ENCODE measurements at regions not wholly inside any gene's neighbourhood (a gene's known extent, or its start where the extent isn't known, plus 50 kb on each side); places are given as distances from the start of the nearest gene placed in this dataset.
A peak's percentile ranks its signal among the peaks of the same experiment; 100 is the strongest.

DNA sequence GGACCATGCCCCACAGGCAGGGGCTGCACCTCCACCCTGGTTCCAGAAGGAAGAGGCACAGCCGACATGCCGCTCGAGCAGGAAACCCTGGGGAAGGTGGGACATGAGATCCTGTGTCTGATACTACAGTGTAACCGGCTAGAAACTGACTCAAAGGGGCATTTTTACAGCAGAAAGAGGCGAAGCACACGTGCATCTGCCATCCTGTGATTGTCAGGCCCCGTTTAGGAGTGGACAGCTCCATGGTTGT lies 62.7 kb downstream of the SIK1 start:
- DNase-seq: no peak

DNA sequence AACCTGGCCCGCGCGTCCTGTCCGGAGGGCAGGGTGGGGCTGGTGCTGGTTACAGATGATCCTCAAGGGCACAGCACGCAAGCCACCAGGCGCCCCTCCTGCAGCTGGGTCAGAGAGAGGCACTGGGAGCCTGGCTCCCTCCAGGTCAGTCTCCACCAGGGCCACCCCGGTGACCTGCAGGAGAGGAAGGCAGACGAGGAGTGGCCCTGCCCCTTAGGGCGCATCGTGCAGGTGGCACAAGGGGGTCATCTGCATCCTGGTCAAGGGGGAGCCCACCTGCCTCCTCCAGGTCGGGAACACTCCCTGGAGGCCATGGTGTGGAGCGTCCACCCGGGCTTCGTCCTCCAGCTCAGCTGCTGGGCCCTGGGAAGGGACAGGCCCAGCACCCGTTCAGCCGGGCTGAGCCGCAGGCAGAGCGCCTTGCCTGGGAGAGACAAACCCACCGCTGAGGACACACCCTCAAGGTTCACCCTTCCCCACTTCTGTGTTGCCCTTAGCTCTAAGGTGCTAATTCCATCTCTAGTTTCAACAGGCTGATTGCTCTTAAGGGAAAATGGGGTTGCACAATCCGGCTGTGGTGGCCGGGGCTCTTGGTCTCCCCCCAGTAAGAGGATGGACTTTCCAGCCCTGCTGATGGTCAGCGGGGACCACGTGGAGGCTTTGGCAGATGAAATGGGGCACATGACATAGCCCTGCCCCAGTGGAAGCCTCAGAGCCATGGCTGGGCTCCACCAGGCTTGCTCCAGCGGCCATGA lies 63.2 kb downstream of the SIK1 start:
- DNase-seq: no peak

DNA sequence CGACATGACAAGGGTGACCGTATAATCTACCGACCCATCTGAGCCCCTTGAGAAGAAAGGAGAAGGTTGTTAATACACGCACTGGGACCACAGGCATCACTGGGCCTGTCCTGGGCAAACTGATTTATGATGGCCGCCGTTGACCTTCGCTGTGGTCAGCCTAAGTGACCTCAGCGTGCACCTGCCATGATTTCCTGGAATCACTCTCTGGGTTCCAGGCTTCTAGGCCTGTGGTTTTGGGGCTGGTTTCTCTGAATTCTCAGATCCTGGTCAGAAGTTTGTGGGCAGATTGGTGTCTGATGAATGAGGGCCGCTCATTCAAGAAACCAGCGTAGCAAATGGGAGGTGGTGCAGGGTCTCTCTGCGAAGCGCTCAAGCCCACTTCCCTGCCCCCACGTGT lies 64.0 kb downstream of the SIK1 start:
- no peak for DNase-seq

DNA sequence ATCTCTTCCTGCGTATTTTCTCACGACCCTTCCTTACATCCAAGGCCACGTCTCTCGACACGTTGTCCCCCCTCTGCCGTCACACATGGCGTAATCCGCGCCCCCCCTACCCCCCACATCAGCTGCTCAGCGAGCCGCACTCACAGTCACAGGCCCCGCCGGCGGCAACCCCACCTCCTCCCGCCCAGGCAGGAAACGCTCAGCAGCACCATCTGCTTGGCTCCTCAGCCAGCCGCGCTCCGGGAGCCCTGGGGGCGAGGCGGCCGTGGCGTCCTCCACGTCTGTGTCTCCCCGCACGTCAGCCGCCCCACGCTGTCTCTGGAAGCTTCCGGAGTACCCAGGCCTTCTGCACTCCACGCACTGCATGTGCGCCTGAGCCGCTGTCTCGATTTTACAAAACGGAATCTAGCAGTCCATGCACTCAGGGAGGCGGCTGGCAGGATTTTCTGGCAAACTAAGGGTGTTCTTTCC lies 64.6 kb downstream of the SIK1 start:
- peak; percentile 80 for DNase-seq

DNA sequence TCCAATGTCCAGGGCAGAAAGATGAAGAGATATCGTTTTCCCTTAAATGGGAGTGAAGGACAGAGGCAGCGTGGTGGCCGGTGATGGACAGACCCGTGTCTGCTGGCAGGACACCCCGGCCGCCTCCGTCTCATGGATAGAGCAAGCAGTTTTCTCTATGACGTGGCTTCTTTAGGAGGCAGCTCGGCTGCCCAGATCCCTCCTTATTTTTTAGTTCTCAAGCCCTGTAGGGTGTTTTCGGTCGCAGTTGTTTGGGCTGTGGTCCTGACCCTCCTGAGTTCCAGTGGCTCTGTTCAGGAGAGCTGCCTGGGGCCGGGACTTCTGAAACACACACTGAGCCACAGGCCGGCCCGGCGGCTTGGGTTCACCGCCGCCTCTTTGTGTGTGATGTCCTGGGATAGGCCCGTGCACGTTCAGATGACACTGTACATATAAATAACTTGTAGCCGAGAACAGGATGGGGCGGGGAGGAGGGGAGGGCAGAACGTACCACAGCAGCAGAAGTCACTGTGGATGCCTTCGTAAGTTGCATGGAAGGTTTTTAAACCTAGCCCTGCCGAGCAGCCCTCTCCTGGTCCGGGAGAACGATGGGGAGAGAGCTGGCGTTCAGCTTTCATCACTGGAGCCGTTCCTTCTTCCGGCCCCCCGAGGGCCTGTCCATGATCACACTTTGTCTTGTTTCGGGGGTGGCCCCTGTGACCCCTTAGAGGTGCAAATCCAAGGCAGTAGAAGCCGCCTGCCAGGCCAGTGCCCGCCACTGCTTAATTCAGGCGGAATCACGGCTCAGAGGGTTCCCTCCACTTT lies 65.2 kb downstream of the SIK1 start:
- DNase-seq: peak; percentile 42

DNA sequence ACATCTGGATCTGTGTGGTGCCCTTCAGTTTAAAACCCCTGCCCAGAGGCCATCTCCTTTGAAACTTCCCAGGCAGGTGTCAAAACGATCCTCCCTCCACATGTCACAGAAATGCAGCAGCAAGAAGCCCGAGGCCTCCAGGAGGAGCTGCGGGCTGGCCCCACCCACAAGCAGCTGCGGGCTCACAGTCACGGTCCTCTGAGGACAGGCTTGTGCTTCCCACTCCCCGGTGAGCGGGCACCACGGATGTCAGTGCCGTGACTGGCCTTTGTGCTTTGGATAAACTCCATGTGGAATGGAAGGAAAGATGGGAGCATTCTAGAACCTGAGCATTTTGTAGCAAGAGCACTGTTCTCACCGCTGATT lies 65.8 kb downstream of the SIK1 start:
- no peak for DNase-seq

DNA sequence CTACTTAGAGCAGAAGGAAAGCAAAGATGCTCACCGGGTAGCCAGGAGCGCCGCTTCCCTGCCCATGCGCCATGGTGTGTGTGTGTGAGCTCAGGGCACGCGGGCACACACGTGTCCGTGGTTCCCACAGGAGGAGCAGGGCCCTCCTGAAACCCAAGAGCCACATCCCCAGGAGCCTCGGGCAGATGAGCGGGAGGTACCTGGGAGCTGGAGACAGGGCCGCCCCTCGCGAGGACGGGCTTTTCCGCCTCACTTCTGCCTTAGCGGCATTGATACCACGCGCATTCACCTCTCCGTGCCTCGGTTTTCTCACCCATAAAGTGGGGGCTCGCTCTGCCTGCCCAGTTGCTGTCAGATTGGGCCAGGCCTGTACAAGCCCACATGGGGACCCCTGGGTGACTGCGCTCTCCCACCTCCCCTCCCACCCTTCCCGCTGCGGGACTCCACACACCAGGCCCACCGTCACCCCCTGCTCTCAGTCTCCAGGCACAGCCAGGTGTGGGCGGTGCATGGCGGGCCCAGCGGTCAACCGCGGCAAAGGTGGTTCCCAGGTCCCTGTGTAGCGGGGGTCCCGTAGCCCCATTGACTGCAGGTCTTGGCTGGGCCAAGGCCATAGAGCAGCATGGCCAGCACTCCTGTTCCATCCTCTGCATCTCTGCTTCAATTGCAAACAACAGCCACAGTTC lies 66.3 kb downstream of the SIK1 start:
- no peak for DNase-seq

DNA sequence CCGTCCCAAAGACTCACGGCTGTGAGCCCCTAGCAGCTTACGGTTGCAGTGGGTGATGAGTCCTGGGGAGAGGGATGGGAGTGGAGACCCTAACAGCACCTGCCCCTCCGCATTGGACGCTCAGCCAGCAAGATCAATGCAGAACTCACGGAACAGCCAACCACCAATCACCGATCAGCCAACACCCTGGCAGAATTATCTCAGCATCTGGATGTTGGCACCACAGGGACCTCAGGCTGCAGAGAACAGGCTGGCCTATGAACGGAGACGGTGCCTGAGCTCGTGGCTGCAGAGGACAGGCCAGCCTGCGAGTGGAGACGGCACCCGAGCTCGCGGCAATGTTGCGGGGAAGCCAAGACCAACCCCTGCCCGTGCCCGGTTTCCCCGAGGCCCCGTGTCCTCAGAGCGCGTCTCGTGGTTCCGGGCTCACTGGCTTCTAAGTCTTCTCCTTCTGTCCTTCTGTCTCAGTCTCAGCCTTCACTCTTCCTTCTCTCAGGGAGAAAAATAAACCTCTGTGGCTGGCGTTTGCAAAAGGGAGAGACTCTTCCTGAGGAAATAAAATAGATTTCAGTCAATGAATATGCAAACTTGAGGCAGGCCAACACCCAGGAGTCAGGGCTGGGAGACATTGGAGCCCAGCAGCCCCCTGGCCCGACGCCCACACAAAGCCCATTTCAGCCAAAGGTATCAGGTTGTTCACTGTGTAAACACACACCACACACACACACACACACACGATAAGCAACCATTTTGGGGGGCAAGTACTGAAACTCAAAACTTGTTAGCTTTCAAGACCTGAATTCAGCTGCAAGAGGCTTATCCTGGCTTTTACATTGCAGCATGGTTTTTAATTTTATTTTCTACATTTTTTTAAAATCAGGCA lies 67.8 kb downstream of the SIK1 start:
- DNase-seq: no peak

DNA sequence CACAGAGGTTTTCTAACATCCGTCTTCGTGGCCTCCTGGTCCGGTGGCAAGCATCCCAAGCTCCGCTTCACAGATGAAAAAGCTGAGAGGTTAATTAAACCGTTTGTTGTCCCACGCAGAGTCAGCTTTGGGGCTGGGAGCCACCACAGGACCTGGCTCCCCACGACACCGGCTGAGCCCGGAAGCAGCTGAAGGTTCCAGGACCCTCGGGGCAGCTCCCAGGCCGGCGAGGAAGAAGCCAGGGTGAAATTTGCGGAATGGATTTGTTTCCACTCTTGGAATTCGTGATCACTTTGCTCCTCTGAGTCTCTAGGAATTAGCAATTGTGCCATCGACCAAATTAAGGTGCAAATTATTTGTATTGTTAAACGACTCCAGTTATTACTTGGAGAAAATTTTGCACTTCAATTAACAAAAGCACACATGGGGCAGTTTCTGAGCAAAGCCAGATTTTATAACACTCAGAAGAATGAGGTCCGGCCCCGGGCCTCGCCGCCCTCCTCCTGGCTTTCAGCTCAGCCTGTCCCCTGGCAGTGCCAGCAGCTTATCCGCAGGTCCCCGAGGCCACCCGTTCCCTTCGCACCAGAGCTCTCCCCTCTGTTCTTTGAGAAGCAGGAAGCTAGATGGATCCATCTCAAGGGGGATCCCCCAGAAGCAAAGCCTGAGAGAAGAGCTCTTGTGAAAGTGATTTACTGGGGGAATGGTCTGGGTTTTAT lies 69.1 kb downstream of the SIK1 start:
- DNase-seq: no peak

DNA sequence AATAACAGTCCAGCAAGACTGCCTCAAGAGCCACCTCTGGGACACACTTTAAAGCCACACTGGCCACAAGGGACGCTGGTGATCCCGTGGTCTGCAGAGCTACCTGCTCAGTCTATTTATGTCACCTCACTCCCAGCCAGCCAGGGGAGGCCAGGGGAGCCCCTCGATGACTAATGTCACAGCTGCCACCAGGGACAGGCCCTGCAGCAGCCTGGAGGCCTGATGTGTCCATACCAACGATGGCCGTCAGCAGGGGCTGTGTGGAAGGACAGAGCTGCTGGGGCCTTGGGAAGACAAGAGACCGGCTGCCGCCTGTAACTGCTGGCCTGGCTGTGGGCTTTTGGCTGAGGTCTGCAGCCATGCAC lies 71.0 kb downstream of the SIK1 start:
- no peak for DNase-seq

DNA sequence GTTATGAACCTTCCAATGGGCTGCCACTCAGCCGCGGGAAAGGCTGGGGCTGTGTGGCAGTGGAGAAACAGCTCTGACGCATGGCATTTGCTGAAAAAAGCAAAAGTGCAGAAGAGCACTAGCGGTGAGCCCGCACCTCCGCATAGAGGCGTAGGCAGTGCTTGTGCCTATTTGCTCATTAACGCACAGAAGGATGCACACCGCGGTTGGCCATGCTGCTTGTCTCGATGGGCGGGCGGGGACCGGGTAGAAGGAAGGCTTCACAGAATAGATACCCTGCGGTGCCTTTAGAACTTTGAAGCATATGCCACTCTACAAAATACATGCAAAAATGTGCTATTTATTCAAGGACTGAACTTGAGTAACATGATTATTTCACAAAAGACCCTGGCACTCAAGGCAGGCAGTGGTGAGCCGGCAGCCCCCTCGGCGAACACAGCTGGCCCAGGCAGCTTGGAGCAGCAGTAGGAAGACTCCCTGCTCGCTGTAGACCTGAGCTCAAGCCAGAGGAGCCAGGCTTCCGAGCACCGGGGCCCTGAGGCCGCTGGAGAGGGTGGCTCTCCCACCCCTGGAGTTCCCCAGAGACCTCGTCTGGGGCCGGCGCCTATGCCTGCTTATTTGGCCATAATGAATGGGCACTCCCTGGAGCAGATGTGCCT lies 71.5 kb downstream of the SIK1 start:
- DNase-seq: no peak

DNA sequence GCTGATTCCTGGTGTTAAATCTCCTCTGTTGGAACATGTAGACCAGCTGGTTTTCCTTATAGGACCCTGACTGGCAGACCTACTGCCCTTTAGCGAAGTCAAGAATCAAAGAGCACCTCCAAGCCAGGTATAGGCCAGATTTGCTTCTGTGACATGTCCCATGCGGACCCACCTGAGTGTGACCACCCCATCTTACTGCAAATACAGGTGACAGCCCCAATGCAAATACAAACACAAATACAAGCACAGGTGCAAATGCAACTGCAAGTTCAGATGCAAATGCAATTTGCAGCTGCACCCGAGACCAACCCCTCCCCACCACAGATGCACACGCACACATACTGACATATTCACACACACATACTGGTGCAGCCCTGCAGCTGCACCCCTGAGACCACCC lies 72.3 kb downstream of the SIK1 start:
- no peak for DNase-seq

DNA sequence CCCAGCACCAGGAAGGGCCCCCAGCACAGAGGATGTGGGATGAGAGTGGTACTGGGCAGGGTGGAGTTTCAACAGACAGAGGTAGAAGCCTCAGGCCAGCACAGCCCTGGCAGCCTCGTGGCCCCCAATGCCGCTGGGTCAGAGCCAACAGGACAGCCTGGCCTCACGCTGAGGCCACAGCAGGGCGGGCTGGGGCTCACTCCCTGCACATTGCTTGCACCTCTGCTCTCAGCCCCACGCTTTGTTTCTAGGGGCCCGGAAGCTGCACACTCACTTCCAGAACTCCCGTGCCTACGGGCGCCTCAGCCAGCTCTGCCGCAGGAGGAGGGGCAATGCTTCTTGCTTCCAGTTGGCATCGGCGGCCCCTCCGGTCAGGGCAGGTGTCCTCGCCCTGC lies 72.9 kb downstream of the SIK1 start:
- DNase-seq: no peak

DNA sequence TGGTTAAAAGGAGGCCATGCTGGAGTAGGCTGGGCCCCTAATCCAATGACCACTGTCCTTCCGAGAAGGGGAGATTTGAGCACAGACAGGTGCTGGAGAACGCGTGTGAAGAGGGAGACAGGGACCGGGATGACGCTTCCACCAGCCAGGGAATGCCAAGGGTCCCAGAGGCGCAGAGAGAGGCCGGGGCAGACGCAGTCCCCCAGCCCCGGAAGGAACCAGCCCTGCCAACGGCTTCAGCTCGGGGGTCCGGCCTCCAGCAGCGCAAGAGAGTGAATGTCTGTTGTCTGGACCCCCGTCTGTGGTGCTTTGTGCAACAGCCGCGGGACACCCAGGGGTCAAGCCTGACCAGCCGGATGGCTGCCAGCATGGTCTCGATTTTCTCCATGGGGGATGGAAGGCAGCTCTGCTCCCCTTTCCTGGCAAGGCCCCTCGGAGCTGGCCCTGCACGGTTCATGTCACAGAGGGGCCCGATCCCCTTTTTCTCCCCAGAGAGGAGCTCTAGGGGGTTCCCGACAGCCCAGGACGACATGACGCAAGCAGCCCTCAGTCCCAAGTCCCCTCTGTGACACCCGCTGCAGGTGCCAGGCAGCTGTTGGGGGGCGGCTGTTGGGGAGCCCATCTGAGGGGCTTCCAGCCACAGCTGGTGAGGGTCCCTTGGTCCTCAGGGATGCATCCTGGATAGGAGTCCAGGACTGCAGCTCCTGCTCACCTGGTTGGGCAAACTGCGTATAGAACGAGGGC lies 73.5 kb downstream of the SIK1 start:
- no peak for DNase-seq

DNA sequence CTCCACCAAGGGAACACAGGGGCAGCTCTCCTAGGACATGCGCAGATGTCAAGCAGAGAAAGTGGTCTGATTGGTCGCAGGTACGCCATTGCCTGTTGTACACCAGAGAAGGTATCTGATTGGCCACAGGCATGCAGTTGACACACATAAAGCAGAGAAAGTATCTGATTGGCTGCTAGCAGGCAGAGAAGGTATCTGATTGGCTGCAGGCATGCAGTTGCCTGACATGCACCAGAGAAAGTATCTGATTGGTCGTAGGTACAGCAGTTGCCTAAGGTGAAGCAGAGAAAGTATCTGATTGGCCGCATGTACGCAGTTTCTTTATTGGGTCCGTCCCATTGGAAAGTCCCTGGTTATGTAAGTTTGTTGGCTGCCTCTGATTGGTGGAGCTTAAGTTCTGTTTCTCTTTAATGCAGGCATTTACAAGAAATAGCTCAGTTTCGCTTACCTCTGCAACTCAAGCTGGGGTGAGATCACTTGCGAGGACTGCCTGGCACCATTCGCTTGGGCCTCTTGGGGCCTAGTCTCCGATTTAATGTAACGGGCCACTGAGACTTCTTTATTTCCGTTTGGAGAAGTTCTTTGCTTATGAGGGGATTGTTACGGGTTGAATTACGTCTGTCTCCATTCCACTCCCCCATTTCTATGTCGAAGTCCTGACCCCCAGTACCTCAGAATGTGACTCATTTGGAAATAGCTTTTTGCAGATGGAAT lies 74.2 kb downstream of the SIK1 start:
- no peak for DNase-seq

DNA sequence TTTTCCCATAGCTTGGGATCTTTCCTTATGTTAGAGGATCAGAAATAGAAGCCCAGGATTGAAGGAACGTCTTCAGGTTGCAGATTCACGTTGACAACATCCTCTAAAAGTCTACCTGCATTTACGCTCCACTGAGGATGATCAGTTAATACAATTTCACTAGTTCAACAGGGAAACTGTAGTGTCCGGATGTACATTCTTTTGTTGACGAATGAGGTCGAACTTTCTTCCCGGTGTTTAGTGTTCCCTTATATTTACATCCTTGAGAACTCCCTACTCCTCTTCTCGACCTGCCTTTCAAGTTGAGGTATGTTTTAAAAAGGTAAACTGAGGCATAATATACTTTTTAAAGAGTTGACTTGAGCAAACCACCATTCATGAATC lies 74.8 kb downstream of the SIK1 start:
- DNase-seq: no peak

DNA sequence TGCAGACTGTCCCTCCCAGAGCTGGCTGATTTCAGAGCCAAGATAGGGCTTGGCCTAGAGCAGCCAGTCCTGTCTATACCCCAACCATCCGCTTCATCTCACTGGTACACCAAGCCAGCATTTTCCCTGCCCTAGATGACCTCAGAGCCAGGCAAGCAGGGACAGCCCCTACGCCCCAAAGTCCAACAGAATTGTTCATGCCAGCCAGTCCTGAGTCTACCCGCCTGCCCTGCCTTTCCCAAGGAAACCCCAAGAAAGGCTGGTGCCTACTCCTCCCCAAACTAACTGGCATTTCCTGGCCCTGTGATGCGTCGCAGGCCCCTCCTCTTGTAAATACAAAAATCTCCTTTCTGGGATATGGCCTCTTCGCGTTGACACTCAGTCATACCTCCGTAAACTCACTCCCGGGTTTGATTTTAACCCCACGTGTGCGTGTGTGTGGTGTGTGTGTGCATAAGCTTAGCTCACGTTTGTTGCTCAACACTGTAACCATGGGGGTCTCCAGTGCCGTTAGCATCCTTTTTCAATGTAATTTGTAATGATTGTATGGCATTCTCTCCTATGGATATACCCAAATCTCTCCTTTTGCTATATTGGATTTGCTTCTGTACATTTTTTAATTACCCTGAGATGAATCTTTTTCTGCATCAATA lies 75.3 kb downstream of the SIK1 start:
- DNase-seq: no peak

DNA sequence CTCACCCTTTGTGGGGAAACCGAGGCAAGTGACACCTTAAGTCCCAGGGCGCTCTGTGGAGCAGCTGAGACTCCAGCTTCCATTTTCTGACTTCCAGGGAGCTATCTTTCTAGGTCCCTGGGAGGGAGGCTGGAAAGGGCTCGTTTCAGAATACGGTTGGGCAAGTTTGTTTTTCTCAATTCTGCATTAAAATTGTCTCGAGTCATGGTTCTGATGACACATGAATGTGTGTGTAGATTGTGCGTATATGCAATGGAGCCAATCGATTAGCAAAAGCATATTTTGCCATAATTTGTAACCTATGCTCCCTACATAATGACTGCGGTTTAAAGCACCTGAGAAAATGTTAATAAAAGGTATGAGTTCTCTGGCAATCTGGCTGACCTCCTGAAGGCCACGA lies 77.3 kb downstream of the SIK1 start:
- DNase-seq: no peak

DNA sequence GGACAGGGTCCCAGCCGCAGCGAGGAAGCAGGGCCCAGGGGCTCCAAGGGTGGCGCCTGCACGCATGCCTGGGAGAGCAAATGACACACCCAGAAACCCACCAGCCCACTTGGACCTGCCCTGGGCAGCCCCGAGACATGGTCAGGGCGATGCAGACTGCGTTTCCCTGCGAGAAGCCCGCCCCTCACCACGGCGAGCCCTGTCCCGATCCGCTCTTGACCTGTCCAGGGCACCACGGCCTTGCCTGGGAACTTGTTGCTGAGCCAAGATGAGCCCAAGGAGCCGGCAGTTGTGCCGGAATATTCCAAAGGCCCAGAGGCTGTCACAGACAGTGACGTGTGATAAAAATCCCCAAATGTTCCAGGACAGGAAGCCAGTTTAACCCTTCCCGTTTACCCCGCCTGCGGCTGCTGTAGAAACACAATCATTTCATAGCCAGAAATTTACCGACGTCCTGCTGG lies 78.1 kb downstream of the SIK1 start:
- DNase-seq: no peak

DNA sequence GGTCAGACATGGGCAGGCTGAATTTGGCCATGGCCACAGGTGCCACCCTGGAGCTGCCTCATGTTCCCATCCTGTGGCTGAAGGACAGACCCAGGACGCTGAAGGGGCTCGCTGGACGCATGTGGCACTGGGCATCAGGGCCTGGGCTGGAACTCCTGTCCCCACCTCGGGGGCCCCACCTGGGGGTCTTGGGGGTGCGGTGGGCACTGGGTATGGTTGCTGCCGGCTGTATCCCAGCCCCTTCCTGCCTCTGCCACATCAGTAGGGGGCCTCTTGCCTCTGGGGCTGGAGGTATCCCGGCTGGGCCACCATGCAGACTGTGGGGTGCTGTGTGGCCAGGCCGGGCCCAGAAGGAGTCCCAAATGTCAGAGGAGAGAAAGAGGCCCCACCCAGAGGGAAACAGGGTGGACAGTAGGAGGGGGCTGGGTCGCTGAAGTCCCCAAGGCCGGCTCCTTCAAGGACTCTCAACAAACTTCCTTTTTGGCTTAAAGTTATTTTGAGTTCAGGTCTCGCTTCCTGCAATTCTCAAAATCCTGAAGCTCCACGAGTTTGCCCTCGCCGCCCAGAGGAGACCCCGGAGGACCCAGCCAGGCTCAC lies 78.7 kb downstream of the SIK1 start:
- no peak for DNase-seq
